ENCODE measurements at regions not wholly inside any gene's neighbourhood (a gene's known extent, or its start where the extent isn't known, plus 50 kb on each side); places are given as distances from the start of the nearest gene placed in this dataset.
A peak's percentile ranks its signal among the peaks of the same experiment; 100 is the strongest.

DNA sequence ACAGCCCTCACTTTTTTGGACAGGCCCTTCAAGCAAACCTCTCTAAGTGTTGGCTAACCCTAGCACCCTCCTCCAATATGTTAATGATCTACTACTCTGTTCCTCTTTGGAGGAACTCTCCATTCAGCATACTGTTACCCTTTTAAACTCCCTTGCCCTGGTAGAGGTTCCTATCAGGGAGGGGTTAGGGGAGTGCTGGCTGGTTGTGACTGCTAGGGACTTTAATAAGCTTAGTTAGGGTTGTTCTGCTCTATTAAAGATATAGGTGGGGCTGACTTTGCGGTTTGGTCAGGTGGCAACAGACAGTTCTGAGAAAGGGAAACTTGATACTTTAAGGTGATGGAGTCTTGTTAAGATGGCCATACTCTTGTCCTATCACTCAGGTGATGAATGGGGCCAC is 301.5 kb upstream of the FBXO33 start:
- peaks cover 2% of the 10 kb centered on the region for H3K4me1 ChIP-seq (ENCODE audit: insufficient read depth, insufficient read length)
- H3K36me3 ChIP-seq (ENCODE audit: insufficient read depth, insufficient read length, low read length): no peaks in the 10 kb centered on the region
- peaks cover 8% of the 10 kb centered on the region; the same call in 1 of the 2 replicates for H3K9me3 ChIP-seq (ENCODE audit: insufficient read depth, low read length)
- H3K4me3 ChIP-seq (ENCODE audit: insufficient read length, low read depth): no peak overlapping the region
- no peak overlapping the region for H3K9ac ChIP-seq (ENCODE audit: insufficient read length, low read depth)
- H3K27me3 ChIP-seq (ENCODE audit: insufficient read depth, insufficient read length): no peaks in the 10 kb centered on the region
- TF ChIP-seq YY1 (IDR thresholded peaks at IDR 0.05; ENCODE audit: insufficient read depth, insufficient read length) (no peak), ZNF274 (IDR thresholded peaks at IDR 0.05; ENCODE audit: low read depth, low read length) (no peak), SUZ12 (IDR thresholded peaks at IDR 0.05; ENCODE audit: extremely low read depth, insufficient read depth, insufficient read length) (no peak)
- no peak for DNase-seq (ENCODE audit: low read depth, low spot score)

DNA sequence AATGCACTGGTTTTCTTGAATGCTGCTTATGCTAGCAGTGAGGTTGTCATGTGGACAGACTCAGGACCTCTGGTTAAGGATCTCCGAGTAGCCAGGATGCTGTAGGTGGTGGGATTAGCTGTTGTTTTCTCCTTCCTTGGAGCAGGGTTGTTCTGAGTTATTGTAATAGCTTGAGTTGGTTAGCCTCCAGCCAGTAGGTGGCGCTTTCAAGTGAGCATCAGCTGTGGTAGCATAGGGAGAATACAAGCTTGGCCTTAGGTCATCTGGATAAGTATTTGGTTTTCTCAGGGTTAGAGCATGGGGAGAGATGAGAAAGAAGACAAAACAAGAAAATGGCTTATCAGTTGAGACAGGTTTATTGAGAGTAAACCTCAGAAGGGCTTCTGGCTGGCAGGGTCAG is 299.7 kb upstream of the FBXO33 start:
- Histone ChIP-seq H3K9me3 (ENCODE audit: insufficient read depth, low read length) (peaks cover 8% of the 10 kb centered on the region; the same call in 1 of the 2 replicates), H3K4me1 (ENCODE audit: insufficient read depth, insufficient read length) (peaks cover 2% of the 10 kb centered on the region), H3K4me3 (ENCODE audit: insufficient read length, low read depth) (no peak overlapping the region), H3K9ac (ENCODE audit: insufficient read length, low read depth) (no peak overlapping the region), H3K36me3 (ENCODE audit: insufficient read depth, insufficient read length, low read length) (no peaks in the 10 kb centered on the region), H3K27me3 (ENCODE audit: insufficient read depth, insufficient read length) (no peaks in the 10 kb centered on the region)
- TF ChIP-seq YY1 (IDR thresholded peaks at IDR 0.05; ENCODE audit: insufficient read depth, insufficient read length) (no peak), SUZ12 (IDR thresholded peaks at IDR 0.05; ENCODE audit: extremely low read depth, insufficient read depth, insufficient read length) (no peak), ZNF274 (IDR thresholded peaks at IDR 0.05; ENCODE audit: low read depth, low read length) (no peak)
- DNase-seq (ENCODE audit: low read depth, low spot score): peak; percentile 5

DNA sequence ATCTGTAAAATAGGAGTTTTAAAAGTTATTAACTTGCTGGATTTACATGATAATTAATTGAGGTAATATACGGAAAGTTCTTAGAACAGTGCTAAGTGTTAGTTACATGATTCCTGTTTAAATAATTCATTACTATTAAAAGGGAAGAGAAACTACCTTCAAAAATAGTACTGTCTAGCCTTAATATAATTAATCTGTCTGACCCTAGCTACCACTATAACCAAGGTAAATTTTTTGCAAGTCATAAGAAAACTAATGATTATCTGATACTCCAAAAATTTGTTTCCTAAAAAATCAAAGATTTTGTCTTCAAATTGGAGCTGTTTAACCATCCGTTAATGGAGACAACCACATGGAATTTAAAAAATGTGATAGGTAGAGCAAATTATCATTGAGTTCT is 294.3 kb upstream of the FBXO33 start:
- DNase-seq (ENCODE audit: low read depth, low spot score): no peak
- H3K27me3 ChIP-seq (ENCODE audit: insufficient read depth, insufficient read length): no peaks in the 10 kb centered on the region
- no peaks in the 10 kb centered on the region for H3K36me3 ChIP-seq (ENCODE audit: insufficient read depth, insufficient read length, low read length)
- TF ChIP-seq YY1 (IDR thresholded peaks at IDR 0.05; ENCODE audit: insufficient read depth, insufficient read length) (no peak), ZNF274 (IDR thresholded peaks at IDR 0.05; ENCODE audit: low read depth, low read length) (no peak), SUZ12 (IDR thresholded peaks at IDR 0.05; ENCODE audit: extremely low read depth, insufficient read depth, insufficient read length) (no peak)
- no peaks in the 10 kb centered on the region for H3K4me1 ChIP-seq (ENCODE audit: insufficient read depth, insufficient read length)
- no peak overlapping the region for H3K9ac ChIP-seq (ENCODE audit: insufficient read length, low read depth)
- no peaks in the 10 kb centered on the region for H3K9me3 ChIP-seq (ENCODE audit: insufficient read depth, low read length)
- no peak overlapping the region for H3K4me3 ChIP-seq (ENCODE audit: insufficient read length, low read depth)

DNA sequence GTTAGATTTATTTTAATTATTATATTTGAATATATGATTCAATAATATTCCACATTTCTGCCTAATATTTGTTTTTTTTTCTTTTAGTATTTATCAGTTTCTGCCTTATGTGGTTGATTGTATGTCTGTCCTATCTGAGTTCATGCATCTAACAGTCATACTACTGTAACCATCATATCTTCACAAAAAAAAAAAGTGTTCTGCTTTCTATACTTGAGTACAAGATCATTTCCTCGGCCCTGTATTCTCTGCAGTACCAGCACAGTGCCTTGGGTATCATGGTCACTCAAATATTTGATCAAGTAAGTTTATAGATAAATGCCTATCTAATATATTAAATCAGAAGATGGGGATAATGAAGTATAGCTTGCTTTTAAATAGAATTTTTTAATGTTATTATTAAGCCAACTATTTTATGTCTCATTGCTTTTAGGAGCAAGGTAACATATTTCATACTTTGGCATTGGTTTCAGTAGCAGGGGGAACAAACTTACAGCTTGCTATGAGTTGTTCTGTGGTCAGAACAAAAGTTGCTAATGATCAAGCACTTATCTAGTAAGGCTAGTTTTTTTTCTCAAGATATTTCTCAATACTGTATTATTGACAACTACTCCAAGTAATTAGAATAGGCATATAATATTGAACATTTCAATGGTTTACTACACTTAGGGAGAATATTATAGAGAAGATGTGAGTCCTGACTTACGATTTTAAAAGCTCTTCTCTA is 290.5 kb upstream of the FBXO33 start:
- DNase-seq (ENCODE audit: low read depth, low spot score): no peak
- no peaks in the 10 kb centered on the region for H3K4me1 ChIP-seq (ENCODE audit: insufficient read depth, insufficient read length)
- no peaks in the 10 kb centered on the region for H3K36me3 ChIP-seq (ENCODE audit: insufficient read depth, insufficient read length, low read length)
- no peak overlapping the region for H3K9ac ChIP-seq (ENCODE audit: insufficient read length, low read depth)
- H3K27me3 ChIP-seq (ENCODE audit: insufficient read depth, insufficient read length): no peaks in the 10 kb centered on the region
- TF ChIP-seq ZNF274 (IDR thresholded peaks at IDR 0.05; ENCODE audit: low read depth, low read length) (no peak), YY1 (IDR thresholded peaks at IDR 0.05; ENCODE audit: insufficient read depth, insufficient read length) (no peak), SUZ12 (IDR thresholded peaks at IDR 0.05; ENCODE audit: extremely low read depth, insufficient read depth, insufficient read length) (no peak)
- no peaks in the 10 kb centered on the region for H3K9me3 ChIP-seq (ENCODE audit: insufficient read depth, low read length)
- no peak overlapping the region for H3K4me3 ChIP-seq (ENCODE audit: insufficient read length, low read depth)

DNA sequence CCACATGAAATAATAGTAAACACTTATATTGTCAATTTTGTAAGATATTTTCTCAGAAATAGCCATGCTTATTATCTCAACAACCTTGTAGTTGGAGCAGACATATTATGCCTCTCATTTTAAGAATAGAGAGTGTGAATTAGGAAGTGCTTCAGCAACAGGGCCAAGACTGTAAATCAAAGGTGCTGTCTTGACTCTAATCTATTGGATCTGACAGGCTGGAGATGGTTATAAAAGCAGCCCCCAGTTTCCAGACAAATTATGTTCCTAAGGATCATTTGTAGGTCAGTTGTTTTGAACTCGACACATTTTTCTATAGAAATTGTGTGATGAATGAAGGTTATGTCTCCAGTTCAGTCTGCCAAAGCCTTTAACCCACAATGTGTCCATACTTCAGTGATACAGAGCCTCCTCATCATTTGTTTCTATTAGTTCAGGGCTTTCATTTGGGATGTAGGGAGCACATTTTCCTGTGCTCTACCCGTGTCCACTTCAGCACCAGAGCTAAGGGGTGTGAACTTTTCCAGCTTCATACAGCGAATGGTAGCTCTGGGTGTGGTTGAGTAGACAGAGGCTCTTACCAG is 284.8 kb upstream of the FBXO33 start:
- Histone ChIP-seq H3K4me1 (ENCODE audit: insufficient read depth, insufficient read length) (no peaks in the 10 kb centered on the region), H3K36me3 (ENCODE audit: insufficient read depth, insufficient read length, low read length) (no peaks in the 10 kb centered on the region), H3K9ac (ENCODE audit: insufficient read length, low read depth) (no peak overlapping the region), H3K9me3 (ENCODE audit: insufficient read depth, low read length) (no peaks in the 10 kb centered on the region), H3K4me3 (ENCODE audit: insufficient read length, low read depth) (no peak overlapping the region), H3K27me3 (ENCODE audit: insufficient read depth, insufficient read length) (no peaks in the 10 kb centered on the region)
- DNase-seq (ENCODE audit: low read depth, low spot score): no peak
- no peak for TF ChIP-seq YY1 (IDR thresholded peaks at IDR 0.05; ENCODE audit: insufficient read depth, insufficient read length)
- no peak for TF ChIP-seq SUZ12 (IDR thresholded peaks at IDR 0.05; ENCODE audit: extremely low read depth, insufficient read depth, insufficient read length)
- no peak for TF ChIP-seq ZNF274 (IDR thresholded peaks at IDR 0.05; ENCODE audit: low read depth, low read length)

DNA sequence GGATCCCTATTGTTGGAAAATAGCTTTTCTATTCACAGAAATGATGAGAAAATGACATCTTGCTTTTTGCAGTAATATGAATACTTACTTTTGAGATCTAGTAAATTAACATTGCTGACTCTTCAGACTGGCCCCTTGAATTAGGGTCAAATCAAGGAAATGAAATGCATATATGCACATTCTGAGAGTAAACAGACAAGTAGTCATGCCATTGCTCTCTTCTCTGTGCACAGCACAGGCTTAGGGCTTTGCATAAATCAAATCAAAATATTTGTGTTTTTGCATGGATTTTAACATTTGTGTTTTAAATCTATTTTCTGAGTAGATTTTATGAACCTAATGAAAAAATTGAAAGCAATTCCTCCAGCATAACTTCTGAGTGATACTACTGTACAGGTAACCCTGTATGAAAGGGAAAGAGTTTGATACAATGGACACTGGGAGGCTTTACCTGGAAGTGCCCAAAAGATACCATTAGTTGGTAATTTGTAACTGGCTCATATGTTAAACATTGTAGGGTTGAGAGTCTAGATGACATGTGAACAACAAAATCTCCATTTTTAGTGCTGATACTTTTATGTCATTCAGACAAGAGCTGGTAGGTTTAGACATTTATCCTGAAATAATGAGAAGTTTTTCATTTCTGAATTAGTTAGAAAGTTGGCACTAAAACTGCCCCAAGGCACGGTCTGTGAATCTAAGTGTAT is 280.2 kb upstream of the FBXO33 start:
- Histone ChIP-seq H3K27me3 (ENCODE audit: insufficient read depth, insufficient read length) (no peaks in the 10 kb centered on the region), H3K4me1 (ENCODE audit: insufficient read depth, insufficient read length) (no peaks in the 10 kb centered on the region), H3K36me3 (ENCODE audit: insufficient read depth, insufficient read length, low read length) (no peaks in the 10 kb centered on the region), H3K9ac (ENCODE audit: insufficient read length, low read depth) (no peak overlapping the region), H3K9me3 (ENCODE audit: insufficient read depth, low read length) (no peaks in the 10 kb centered on the region), H3K4me3 (ENCODE audit: insufficient read length, low read depth) (no peak overlapping the region)
- DNase-seq (ENCODE audit: low read depth, low spot score): no peak
- TF ChIP-seq YY1 (IDR thresholded peaks at IDR 0.05; ENCODE audit: insufficient read depth, insufficient read length) (no peak), ZNF274 (IDR thresholded peaks at IDR 0.05; ENCODE audit: low read depth, low read length) (no peak), SUZ12 (IDR thresholded peaks at IDR 0.05; ENCODE audit: extremely low read depth, insufficient read depth, insufficient read length) (no peak)

DNA sequence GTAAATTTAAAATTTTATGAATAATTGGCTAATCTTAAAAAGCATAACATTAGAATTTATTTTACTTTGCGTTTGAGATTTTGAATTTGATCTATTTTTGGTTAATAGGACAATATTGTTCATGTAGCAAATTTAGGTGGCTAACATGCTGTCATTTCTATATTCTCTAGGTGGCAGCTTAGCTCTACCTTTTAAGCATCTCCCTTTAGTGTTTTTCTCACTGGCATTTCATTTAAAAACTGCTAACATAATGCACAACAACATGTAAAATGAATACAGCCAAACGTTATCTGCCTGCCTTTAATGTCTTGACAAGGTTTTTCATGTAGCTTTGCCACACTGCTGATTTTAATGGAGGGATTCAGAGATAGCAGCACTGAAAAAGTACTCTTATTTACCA is 272.4 kb upstream of the FBXO33 start:
- no peak overlapping the region for H3K4me3 ChIP-seq (ENCODE audit: insufficient read length, low read depth)
- H3K4me1 ChIP-seq (ENCODE audit: insufficient read depth, insufficient read length): no peaks in the 10 kb centered on the region
- no peak overlapping the region for H3K9ac ChIP-seq (ENCODE audit: insufficient read length, low read depth)
- DNase-seq (ENCODE audit: low read depth, low spot score): no peak
- no peaks in the 10 kb centered on the region for H3K27me3 ChIP-seq (ENCODE audit: insufficient read depth, insufficient read length)
- H3K36me3 ChIP-seq (ENCODE audit: insufficient read depth, insufficient read length, low read length): no peaks in the 10 kb centered on the region
- no peaks in the 10 kb centered on the region; the same call in 1 of the 2 replicates for H3K9me3 ChIP-seq (ENCODE audit: insufficient read depth, low read length)
- TF ChIP-seq ZNF274 (IDR thresholded peaks at IDR 0.05; ENCODE audit: low read depth, low read length): no peak
- no peak for TF ChIP-seq YY1 (IDR thresholded peaks at IDR 0.05; ENCODE audit: insufficient read depth, insufficient read length)
- no peak for TF ChIP-seq SUZ12 (IDR thresholded peaks at IDR 0.05; ENCODE audit: extremely low read depth, insufficient read depth, insufficient read length)
